Mammary epithelial cell (primary cell): ENCODE measurements at regions not wholly inside any gene's neighbourhood (a gene's known extent, or its start where the extent isn't known, plus 50 kb on each side); places are given as distances from the start of the nearest gene placed in this dataset.

Experiments
- EZH2 ChIP-seq: IDR thresholded peaks from 2 replicates; pipeline ENCODE4 v1.6.1; 2012; ENCODE audit warnings: low read length, inconsistent platforms, borderline replicate concordance
- TF ChIP-seq, protein P1 (sequence below), 2 donors: IDR thresholded peaks in 1 of 2; conservative IDR thresholded peaks in 1 of 2; 2 replicates each; pipeline ENCODE4 v1.5.1; 2011 to 2012; ENCODE audit warnings: inconsistent platforms in 2 of 2, low read length in 2 of 2, mild to moderate bottlenecking in 2 of 2, control low read depth in 1 of 2, low read depth in 1 of 2; ENCODE audit not compliant: insufficient read depth in 1 of 2; ENCODE audit errors: extremely low read depth in 1 of 2

DNA sequence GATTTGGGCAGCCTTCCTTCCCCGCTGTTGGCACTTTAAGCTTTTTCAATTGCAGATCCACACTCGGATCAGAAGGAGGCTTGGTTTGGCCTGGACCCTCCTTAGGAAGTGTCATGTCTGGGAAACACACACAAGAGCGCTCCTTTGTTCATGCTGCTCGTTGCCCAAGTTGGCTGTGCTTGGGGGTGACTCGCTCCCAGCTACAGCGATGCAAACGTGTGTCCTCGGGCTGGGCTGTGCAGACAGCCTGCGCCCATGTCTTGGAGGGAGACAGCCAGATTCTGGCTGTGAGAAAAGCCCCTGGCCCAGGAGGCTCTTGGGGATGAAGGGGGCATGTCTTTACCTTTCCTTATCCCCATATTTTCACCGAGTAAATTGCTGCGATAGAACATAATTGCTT is 665.6 kb upstream of the EEF2KMT start:
- TF ChIP-seq EZH2, result no peak
- TF ChIP-seq, protein P1, sequence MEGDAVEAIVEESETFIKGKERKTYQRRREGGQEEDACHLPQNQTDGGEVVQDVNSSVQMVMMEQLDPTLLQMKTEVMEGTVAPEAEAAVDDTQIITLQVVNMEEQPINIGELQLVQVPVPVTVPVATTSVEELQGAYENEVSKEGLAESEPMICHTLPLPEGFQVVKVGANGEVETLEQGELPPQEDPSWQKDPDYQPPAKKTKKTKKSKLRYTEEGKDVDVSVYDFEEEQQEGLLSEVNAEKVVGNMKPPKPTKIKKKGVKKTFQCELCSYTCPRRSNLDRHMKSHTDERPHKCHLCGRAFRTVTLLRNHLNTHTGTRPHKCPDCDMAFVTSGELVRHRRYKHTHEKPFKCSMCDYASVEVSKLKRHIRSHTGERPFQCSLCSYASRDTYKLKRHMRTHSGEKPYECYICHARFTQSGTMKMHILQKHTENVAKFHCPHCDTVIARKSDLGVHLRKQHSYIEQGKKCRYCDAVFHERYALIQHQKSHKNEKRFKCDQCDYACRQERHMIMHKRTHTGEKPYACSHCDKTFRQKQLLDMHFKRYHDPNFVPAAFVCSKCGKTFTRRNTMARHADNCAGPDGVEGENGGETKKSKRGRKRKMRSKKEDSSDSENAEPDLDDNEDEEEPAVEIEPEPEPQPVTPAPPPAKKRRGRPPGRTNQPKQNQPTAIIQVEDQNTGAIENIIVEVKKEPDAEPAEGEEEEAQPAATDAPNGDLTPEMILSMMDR (conservative IDR thresholded peaks at IDR 0.05 in 1 of 2, IDR thresholded peaks at IDR 0.05 in 1 of 2; ENCODE audit: extremely low read depth in 1 of 2, insufficient read depth in 1 of 2, low read depth in 1 of 2, low read length in 2 of 2), result no peak
